ENCODE measurements at regions not wholly inside any gene's neighbourhood (a gene's known extent, or its start where the extent isn't known, plus 50 kb on each side); places are given as distances from the start of the nearest gene placed in this dataset.

GRCh38 chr10:52979295-52979990 lies 206.9 kb upstream of the MBL2 start:
- no peaks in the 10 kb centered on the region for H4K20me1 ChIP-seq (ENCODE audit: insufficient read depth)
- H3K9me3 ChIP-seq (ENCODE audit: low read length): no peaks in the 10 kb centered on the region
- no peak overlapping the region for H3K4me2 ChIP-seq (ENCODE audit: low read length)
- peak overlapping the region; percentile 48 for H3K27ac ChIP-seq (ENCODE audit: low read length)
- H3K79me2 ChIP-seq (replicated peaks; ENCODE audit: insufficient read depth, low read length): no peaks in the 10 kb centered on the region
- H3K27me3 ChIP-seq (ENCODE audit: insufficient read depth, low read depth, low read length): no peaks in the 10 kb centered on the region
- no peaks in the 10 kb centered on the region for H3K36me3 ChIP-seq (ENCODE audit: insufficient read depth, low read length)
- peak; percentile 16 for TF ChIP-seq EP300 (conservative IDR thresholded peaks at IDR 0.05; ENCODE audit: poor library complexity, severe bottlenecking)
- no peak for TF ChIP-seq REST (IDR thresholded peaks at IDR 0.05; ENCODE audit: borderline replicate concordance)
- no peak overlapping the region for H3K4me3 ChIP-seq (ENCODE audit: low read length)
- H3K9ac ChIP-seq (ENCODE audit: low read length): no peak overlapping the region
- no peak overlapping the region for H2AFZ ChIP-seq (ENCODE audit: low read depth, low read length)
- no peaks in the 10 kb centered on the region for H3F3A ChIP-seq (ENCODE audit: insufficient read depth, low read length, poor library complexity, severe bottlenecking)
- no peaks in the 10 kb centered on the region for H3K9me2 ChIP-seq (ENCODE audit: insufficient read depth, low read length)

- Histone ChIP-seq H4K20me1 (ENCODE audit: insufficient read depth) (no peaks in the 10 kb centered on the region), H3K9me2 (ENCODE audit: insufficient read depth, low read length) (no peaks in the 10 kb centered on the region), H3K36me3 (ENCODE audit: insufficient read depth, low read length) (no peaks in the 10 kb centered on the region), H3K4me3 (ENCODE audit: low read length) (no peak overlapping the region), H3K27ac (ENCODE audit: low read length) (no peak overlapping the region), H3F3A (ENCODE audit: insufficient read depth, low read length, poor library complexity, severe bottlenecking) (no peaks in the 10 kb centered on the region), H3K9me3 (ENCODE audit: low read length) (no peaks in the 10 kb centered on the region), H3K9ac (ENCODE audit: low read length) (no peak overlapping the region), H3K27me3 (ENCODE audit: insufficient read depth, low read depth, low read length) (no peaks in the 10 kb centered on the region), H3K4me2 (ENCODE audit: low read length) (no peak overlapping the region), H2AFZ (ENCODE audit: low read depth, low read length) (no peak overlapping the region), H3K79me2 (replicated peaks; ENCODE audit: insufficient read depth, low read length) (no peaks in the 10 kb centered on the region)
- TF ChIP-seq TAF1 (IDR thresholded peaks at IDR 0.05; ENCODE audit: low read depth) (no peak), EP300 (conservative IDR thresholded peaks at IDR 0.05; ENCODE audit: poor library complexity, severe bottlenecking) (no peak)
These were observed 205.0 kb upstream of the MBL2 start for GRCh38 chr10:52977581-52977980.

GRCh38 chr10:52967806-52968795 lies 195.5 kb upstream of the MBL2 start:
- Histone ChIP-seq H3K27ac (ENCODE audit: low read length) (no peak overlapping the region), H3F3A (ENCODE audit: insufficient read depth, low read length, poor library complexity, severe bottlenecking) (no peaks in the 10 kb centered on the region)

More at GRCh38 chr10:52967806-52968795, 195.5 kb upstream of the MBL2 start:
- H3K79me2 ChIP-seq (replicated peaks; ENCODE audit: insufficient read depth, low read length): no peaks in the 10 kb centered on the region
- H3K4me3 ChIP-seq (ENCODE audit: low read length): no peak overlapping the region
- H3K9me2 ChIP-seq (ENCODE audit: insufficient read depth, low read length): no peaks in the 10 kb centered on the region
- no peaks in the 10 kb centered on the region for H4K20me1 ChIP-seq (ENCODE audit: insufficient read depth)
- peaks cover 15% of the 10 kb centered on the region for H3K27me3 ChIP-seq (ENCODE audit: insufficient read depth, low read depth, low read length)
- no peak overlapping the region for H2AFZ ChIP-seq (ENCODE audit: low read depth, low read length)
- TF ChIP-seq POLR2AphosphoS5 (IDR thresholded peaks at IDR 0.05) (no peak), RAD21 (conservative IDR thresholded peaks at IDR 0.05) (no peak)
- H3K4me2 ChIP-seq (ENCODE audit: low read length): no peak overlapping the region
- no peaks in the 10 kb centered on the region for H3K9me3 ChIP-seq (ENCODE audit: low read length)
- no peaks in the 10 kb centered on the region for H3K36me3 ChIP-seq (ENCODE audit: insufficient read depth, low read length)
- no peak overlapping the region for H3K9ac ChIP-seq (ENCODE audit: low read length)
